K562 (cell line): ENCODE measurements at regions not wholly inside any gene's neighbourhood (a gene's known extent, or its start where the extent isn't known, plus 50 kb on each side); places are given as distances from the start of the nearest gene placed in this dataset.

ENCODE experiments used
- COPS2 ChIP-seq: fragments of 450-650 bp; conservative IDR thresholded peaks from 2 replicates; pipeline ENCODE4 v1.6.1; 2016; ENCODE audit warnings: mild to moderate bottlenecking, moderate library complexity
- HOXB6 ChIP-seq: fragments of 250-450 bp; sonication (Bioruptor Pico); IDR thresholded peaks from 2 replicates; pipeline ENCODE4 v1.5.1; 2022; ENCODE audit warnings: mild to moderate bottlenecking, borderline replicate concordance
- MEF2A ChIP-seq: IDR thresholded peaks from 2 replicates; pipeline ENCODE4 v1.6.1; 2011; ENCODE audit warnings: low read depth, mild to moderate bottlenecking, low read length, moderate library complexity; ENCODE audit not compliant: control insufficient read depth
- PURB ChIP-seq: sonication (generic); formaldehyde crosslinking; IDR thresholded peaks from 2 replicates; pipeline ENCODE4 v1.9.0; 2021; ENCODE audit warnings: low read depth, mild to moderate bottlenecking, missing genetic modification reagents
- RBM14 ChIP-seq: fragments of 200-400 bp; formaldehyde crosslinking; IDR thresholded peaks from 2 replicates; pipeline ENCODE4 v1.6.1; 2018; ENCODE audit warnings: low read depth, mild to moderate bottlenecking, low read length, moderate library complexity, borderline replicate concordance; ENCODE audit not compliant: insufficient read depth
- REST ChIP-seq, 2 experiments: fragments of 450-650 bp; formaldehyde crosslinking in 1 of 2; IDR thresholded peaks; 2 replicates each; pipeline versions ENCODE4 v1.4.0 to v1.6.1; 2014 to 2020; ENCODE audit warnings: mild to moderate bottlenecking in 2 of 2, borderline replicate concordance in 1 of 2, low read depth in 1 of 2
- ZC3H4 ChIP-seq: sonication (generic); formaldehyde crosslinking; IDR thresholded peaks from 2 replicates; pipeline ENCODE4 v1.9.0; 2021; ENCODE audit warnings: missing genetic modification reagents, borderline replicate concordance
- ZNF436 ChIP-seq: fragments of 250-450, 450-650 bp; sonication (Bioruptor Pico); formaldehyde crosslinking; IDR thresholded peaks from 2 replicates; pipeline ENCODE4 v1.7.0; 2020; ENCODE audit warnings: mild to moderate bottlenecking
- TF ChIP-seq, protein P1 (sequence below): fragments of 450-650 bp; IDR thresholded peaks from 2 replicates; pipeline ENCODE4 v1.6.1; 2017; ENCODE audit warnings: antibody characterized with exemption, mild to moderate bottlenecking
- TF ChIP-seq, protein P2 (sequence below), 2 experiments: fragments of 450-650 bp in 1 of 2; sonication (generic) in 1 of 2; formaldehyde crosslinking in 1 of 2; IDR thresholded peaks in 1 of 2; conservative IDR thresholded peaks in 1 of 2; 2 replicates each; pipeline versions ENCODE4 v1.6.1 to v1.8.1; 2016 to 2023; ENCODE audit warnings: mild to moderate bottlenecking in 2 of 2, moderate library complexity in 2 of 2, inconsistent platforms in 1 of 2, missing genetic modification reagents in 1 of 2

DNA sequence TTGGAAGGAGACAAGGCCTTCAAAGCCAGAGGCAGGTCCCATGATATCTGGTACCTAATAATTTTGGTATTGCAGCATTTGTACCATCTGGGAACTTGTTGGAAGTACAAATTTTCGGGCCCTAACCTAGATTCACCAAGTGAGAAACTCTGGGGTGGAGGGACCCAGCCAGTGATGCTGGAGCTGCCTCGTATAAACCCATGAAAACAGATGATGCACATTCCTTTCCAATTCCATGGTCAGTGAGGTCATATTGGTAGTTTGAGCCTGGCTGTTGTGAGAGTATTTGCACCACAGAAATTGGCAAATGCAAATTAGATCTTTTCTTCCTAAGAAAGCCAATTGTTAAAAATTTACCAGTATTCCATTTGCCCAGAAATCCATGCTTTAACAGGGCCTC lies 269.6 kb upstream of the PLXNA2 start (continued):
- TF ChIP-seq REST (IDR thresholded peaks at IDR 0.05; ENCODE audit: borderline replicate concordance) (no peak), REST (CRISPR knock-in tag; IDR thresholded peaks at IDR 0.05; ENCODE audit: low read depth) (no peak), MEF2A (no peak), COPS2 (no peak), ZNF436 (no peak), ZC3H4 (CRISPR knock-in tag) (no peak), RBM14 (no peak), PURB (CRISPR knock-in tag) (no peak), HOXB6 (CRISPR knock-in tag) (no peak)
- TF ChIP-seq, protein P1, sequence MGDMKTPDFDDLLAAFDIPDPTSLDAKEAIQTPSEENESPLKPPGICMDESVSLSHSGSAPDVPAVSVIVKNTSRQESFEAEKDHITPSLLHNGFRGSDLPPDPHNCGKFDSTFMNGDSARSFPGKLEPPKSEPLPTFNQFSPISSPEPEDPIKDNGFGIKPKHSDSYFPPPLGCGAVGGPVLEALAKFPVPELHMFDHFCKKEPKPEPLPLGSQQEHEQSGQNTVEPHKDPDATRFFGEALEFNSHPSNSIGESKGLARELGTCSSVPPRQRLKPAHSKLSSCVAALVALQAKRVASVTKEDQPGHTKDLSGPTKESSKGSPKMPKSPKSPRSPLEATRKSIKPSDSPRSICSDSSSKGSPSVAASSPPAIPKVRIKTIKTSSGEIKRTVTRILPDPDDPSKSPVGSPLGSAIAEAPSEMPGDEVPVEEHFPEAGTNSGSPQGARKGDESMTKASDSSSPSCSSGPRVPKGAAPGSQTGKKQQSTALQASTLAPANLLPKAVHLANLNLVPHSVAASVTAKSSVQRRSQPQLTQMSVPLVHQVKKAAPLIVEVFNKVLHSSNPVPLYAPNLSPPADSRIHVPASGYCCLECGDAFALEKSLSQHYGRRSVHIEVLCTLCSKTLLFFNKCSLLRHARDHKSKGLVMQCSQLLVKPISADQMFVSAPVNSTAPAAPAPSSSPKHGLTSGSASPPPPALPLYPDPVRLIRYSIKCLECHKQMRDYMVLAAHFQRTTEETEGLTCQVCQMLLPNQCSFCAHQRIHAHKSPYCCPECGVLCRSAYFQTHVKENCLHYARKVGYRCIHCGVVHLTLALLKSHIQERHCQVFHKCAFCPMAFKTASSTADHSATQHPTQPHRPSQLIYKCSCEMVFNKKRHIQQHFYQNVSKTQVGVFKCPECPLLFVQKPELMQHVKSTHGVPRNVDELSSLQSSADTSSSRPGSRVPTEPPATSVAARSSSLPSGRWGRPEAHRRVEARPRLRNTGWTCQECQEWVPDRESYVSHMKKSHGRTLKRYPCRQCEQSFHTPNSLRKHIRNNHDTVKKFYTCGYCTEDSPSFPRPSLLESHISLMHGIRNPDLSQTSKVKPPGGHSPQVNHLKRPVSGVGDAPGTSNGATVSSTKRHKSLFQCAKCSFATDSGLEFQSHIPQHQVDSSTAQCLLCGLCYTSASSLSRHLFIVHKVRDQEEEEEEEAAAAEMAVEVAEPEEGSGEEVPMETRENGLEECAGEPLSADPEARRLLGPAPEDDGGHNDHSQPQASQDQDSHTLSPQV, result no peak
- TF ChIP-seq, protein P2, sequence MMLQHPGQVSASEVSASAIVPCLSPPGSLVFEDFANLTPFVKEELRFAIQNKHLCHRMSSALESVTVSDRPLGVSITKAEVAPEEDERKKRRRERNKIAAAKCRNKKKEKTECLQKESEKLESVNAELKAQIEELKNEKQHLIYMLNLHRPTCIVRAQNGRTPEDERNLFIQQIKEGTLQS (IDR thresholded peaks at IDR 0.05), result no peak
- TF ChIP-seq, protein P2 (CRISPR knock-in tag; conservative IDR thresholded peaks at IDR 0.05), result no peak
